ENCODE measurements at regions not wholly inside any gene's neighbourhood (a gene's known extent, or its start where the extent isn't known, plus 50 kb on each side); places are given as distances from the start of the nearest gene placed in this dataset.
"Not testable (repeated sequence)": the region's sequence is repeated elsewhere in the genome, so short reads cannot be mapped to it uniquely, and the experiment has no call there.

DNA sequence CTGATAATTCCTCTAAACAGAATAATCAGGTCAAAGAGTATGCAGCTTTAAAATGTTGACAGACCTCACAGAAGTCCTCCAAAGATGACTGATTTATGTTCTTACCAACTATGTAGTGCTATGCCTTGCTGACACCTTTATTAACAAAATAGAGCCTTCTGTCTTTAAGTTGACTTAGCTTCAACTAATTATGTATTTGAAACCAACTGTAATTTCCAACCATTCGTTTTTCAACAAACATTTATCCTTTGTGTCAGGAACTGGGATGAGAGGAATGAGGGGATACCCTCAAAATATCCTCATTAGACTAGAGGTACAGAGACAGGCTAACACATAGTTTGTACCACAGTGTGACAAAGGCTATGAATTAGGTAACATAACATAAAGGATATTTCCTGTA, 186.2 kb upstream of the ZNF217 start:
- H3K4me1 Mint-ChIP-seq (ENCODE audit: unreplicated experiment), result no peaks in the 10 kb centered on the region
- H3K4me3 Mint-ChIP-seq, result no peak overlapping the region
- H3K27me3 Mint-ChIP-seq, result no peaks in the 10 kb centered on the region
- TF ChIP-seq, protein P1, sequence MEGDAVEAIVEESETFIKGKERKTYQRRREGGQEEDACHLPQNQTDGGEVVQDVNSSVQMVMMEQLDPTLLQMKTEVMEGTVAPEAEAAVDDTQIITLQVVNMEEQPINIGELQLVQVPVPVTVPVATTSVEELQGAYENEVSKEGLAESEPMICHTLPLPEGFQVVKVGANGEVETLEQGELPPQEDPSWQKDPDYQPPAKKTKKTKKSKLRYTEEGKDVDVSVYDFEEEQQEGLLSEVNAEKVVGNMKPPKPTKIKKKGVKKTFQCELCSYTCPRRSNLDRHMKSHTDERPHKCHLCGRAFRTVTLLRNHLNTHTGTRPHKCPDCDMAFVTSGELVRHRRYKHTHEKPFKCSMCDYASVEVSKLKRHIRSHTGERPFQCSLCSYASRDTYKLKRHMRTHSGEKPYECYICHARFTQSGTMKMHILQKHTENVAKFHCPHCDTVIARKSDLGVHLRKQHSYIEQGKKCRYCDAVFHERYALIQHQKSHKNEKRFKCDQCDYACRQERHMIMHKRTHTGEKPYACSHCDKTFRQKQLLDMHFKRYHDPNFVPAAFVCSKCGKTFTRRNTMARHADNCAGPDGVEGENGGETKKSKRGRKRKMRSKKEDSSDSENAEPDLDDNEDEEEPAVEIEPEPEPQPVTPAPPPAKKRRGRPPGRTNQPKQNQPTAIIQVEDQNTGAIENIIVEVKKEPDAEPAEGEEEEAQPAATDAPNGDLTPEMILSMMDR (conservative IDR thresholded peaks at IDR 0.05), result no peak
- no peaks in the 10 kb centered on the region for H3K36me3 Mint-ChIP-seq
- peaks cover 3% of the 10 kb centered on the region for H3K9me3 Mint-ChIP-seq
- H3K27ac Mint-ChIP-seq, result no peak overlapping the region
- no peak for DNase-seq (ENCODE audit: extremely low spot score, unreplicated experiment)

DNA sequence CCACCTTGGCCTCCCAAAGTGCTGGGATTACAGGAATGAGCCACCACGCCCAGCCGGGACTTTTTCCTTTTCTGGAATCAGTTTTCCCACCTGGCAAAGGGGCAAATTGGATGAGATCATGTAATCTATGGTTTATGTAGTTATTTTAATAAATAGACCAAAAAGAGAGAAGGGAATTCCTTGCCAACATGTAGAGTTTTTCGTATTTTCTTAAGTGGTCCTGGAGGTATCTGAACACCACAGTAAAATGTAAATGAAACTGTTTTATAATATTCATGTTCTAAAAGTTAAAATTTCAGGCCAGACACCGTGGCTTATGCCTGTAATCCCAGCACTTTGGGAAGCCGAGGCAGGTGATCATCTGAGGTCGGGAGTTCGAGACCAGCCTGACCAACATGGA, 185.1 kb upstream of the ZNF217 start:
- TF ChIP-seq, protein P1 (conservative IDR thresholded peaks at IDR 0.05), result no peak
- Mint-ChIP-seq H3K36me3 (no peaks in the 10 kb centered on the region), H3K27me3 (no peaks in the 10 kb centered on the region), H3K4me1 (ENCODE audit: unreplicated experiment) (peaks cover 10% of the 10 kb centered on the region), H3K27ac (no peak overlapping the region), H3K9me3 (peaks cover 6% of the 10 kb centered on the region), H3K4me3 (no peak overlapping the region)
- DNase-seq (ENCODE audit: extremely low spot score, unreplicated experiment), result no peak

- DNase-seq (ENCODE audit: extremely low spot score, unreplicated experiment), result no peak
- Mint-ChIP-seq H3K36me3 (no peaks in the 10 kb centered on the region), H3K4me3 (no peak overlapping the region), H3K27me3 (no peaks in the 10 kb centered on the region), H3K4me1 (ENCODE audit: unreplicated experiment) (peaks cover 16% of the 10 kb centered on the region), H3K9me3 (peaks cover 6% of the 10 kb centered on the region), H3K27ac (no peak overlapping the region)
- TF ChIP-seq, protein P1 (conservative IDR thresholded peaks at IDR 0.05), result no peak
These were observed 184.4 kb upstream of the ZNF217 start for GRCh38 chr20:53778041-53778516.

DNA sequence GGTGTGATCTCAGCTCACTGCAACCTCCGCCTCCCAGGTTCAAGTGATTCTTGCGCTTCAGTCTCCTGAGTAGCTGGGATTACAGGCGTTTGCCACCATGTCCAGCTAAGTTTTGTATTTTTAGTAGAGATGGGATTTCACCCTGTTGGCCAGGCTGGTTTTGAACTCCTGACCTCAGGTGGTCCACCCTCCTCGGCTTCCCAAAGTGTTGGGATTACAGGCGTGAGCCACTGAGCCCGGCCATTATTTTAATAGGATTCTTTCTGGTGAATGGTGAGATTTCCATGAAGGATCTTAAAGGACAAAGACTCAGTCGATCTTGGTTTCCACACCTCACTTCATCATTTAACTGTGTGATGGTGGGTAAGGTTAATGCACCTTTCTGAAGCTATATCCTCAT, 183.8 kb upstream of the ZNF217 start:
- H3K9me3 Mint-ChIP-seq; H3K27me3 Mint-ChIP-seq; DNase-seq (ENCODE audit: extremely low spot score, unreplicated experiment); H3K4me3 Mint-ChIP-seq; H3K36me3 Mint-ChIP-seq: not testable (repeated sequence)
- peak overlapping the region; percentile 12 for H3K27ac Mint-ChIP-seq
- H3K4me1 Mint-ChIP-seq (ENCODE audit: unreplicated experiment), result peaks cover 16% of the 10 kb centered on the region

GRCh38 chr20:53776858-53777257, 183.2 kb upstream of the ZNF217 start:
- Mint-ChIP-seq H3K27me3 (no peaks in the 10 kb centered on the region), H3K9me3 (peaks cover 6% of the 10 kb centered on the region), H3K27ac (no peak overlapping the region), H3K4me1 (ENCODE audit: unreplicated experiment) (peaks cover 16% of the 10 kb centered on the region), H3K36me3 (no peaks in the 10 kb centered on the region), H3K4me3 (no peak overlapping the region)
- no peak for DNase-seq (ENCODE audit: extremely low spot score, unreplicated experiment)
- TF ChIP-seq, protein P1 (conservative IDR thresholded peaks at IDR 0.05), result no peak

- Mint-ChIP-seq H3K4me1 (ENCODE audit: unreplicated experiment) (peaks cover 16% of the 10 kb centered on the region), H3K9me3 (peaks cover 6% of the 10 kb centered on the region), H3K36me3 (no peaks in the 10 kb centered on the region), H3K27ac (peak overlapping the region; percentile 54), H3K4me3 (no peak overlapping the region), H3K27me3 (no peaks in the 10 kb centered on the region)
- DNase-seq (ENCODE audit: extremely low spot score, unreplicated experiment), result no peak
- TF ChIP-seq, protein P1 (conservative IDR thresholded peaks at IDR 0.05), result no peak
These were observed 181.0 kb upstream of the ZNF217 start for GRCh38 chr20:53774461-53775203.
